ENCODE measurements at regions not wholly inside any gene's neighbourhood (a gene's known extent, or its start where the extent isn't known, plus 50 kb on each side); places are given as distances from the start of the nearest gene placed in this dataset.

GRCh38 chr2:66839551-66840320 is 404.8 kb downstream of the MEIS1 start:
- H3K27me3 ChIP-seq (ENCODE audit: insufficient read depth in 3 of 3, low read length in 2 of 3): no peaks in the 10 kb centered on the region
- no peak for TF ChIP-seq CTCF (IDR thresholded peaks at IDR 0.05)
- ATAC-seq: no peak

GRCh38 chr2:66840321-66841002 is 405.5 kb downstream of the MEIS1 start:
- no peak for TF ChIP-seq CTCF (IDR thresholded peaks at IDR 0.05)
- WGBS, 3 donors: 83 to 87% (median 83%) methylated on average over 8 of the region's 8 CpGs
- H3K4me3 ChIP-seq: no peak overlapping the region
- no peaks in the 10 kb centered on the region for H3K9me3 ChIP-seq
- ATAC-seq (no peak), DNase-seq (no peak)
- H3K27me3 ChIP-seq (ENCODE audit: insufficient read depth in 3 of 3, low read length in 2 of 3): no peaks in the 10 kb centered on the region
- H3K4me1 ChIP-seq: no peaks in the 10 kb centered on the region
- no peak overlapping the region for H3K27ac ChIP-seq
- intact Hi-C loops (cut with DNase I): no loop called here
- H3K36me3 ChIP-seq (ENCODE audit: insufficient read depth in 1 of 2, low read depth in 1 of 2): no peaks in the 10 kb centered on the region

More at GRCh38 chr2:66839551-66840320, 404.8 kb downstream of the MEIS1 start:
- Histone ChIP-seq H3K9me3 (no peaks in the 10 kb centered on the region), H3K4me3 (no peak overlapping the region), H3K36me3 (ENCODE audit: insufficient read depth in 1 of 2, low read depth in 1 of 2) (no peaks in the 10 kb centered on the region), H3K27ac (no peak overlapping the region), H3K4me1 (no peaks in the 10 kb centered on the region)
- intact Hi-C loops (cut with DNase I): no loop called here
- WGBS, 3 donors: 67 to 76% (median 72%) methylated on average over 4 of the region's 4 CpGs
- no peak for DNase-seq

- intact Hi-C loops (cut with DNase I): no loop called here
- ATAC-seq (no peak), DNase-seq (no peak)
- H3K27me3 ChIP-seq (ENCODE audit: insufficient read depth in 3 of 3, low read length in 2 of 3): no peaks in the 10 kb centered on the region
- H3K36me3 ChIP-seq (ENCODE audit: insufficient read depth in 1 of 2, low read depth in 1 of 2): no peaks in the 10 kb centered on the region
- H3K27ac ChIP-seq: no peak overlapping the region
- no peaks in the 10 kb centered on the region for H3K9me3 ChIP-seq
- H3K4me3 ChIP-seq: no peak overlapping the region
- WGBS, 3 donors: 66 to 73% (median 71%) methylated on average over 3 of the region's 3 CpGs
- TF ChIP-seq CTCF (IDR thresholded peaks at IDR 0.05): no peak
- no peaks in the 10 kb centered on the region for H3K4me1 ChIP-seq
Measured at GRCh38 chr2:66843847-66844246, 408.9 kb downstream of the MEIS1 start.

- DNase-seq (no peak), ATAC-seq (no peak)
- Histone ChIP-seq H3K36me3 (ENCODE audit: insufficient read depth in 1 of 2, low read depth in 1 of 2) (no peaks in the 10 kb centered on the region), H3K27ac (no peak overlapping the region), H3K4me3 (no peak overlapping the region), H3K4me1 (no peaks in the 10 kb centered on the region), H3K9me3 (no peaks in the 10 kb centered on the region), H3K27me3 (ENCODE audit: insufficient read depth in 3 of 3, low read length in 2 of 3) (no peaks in the 10 kb centered on the region)
- intact Hi-C loops (cut with DNase I): no loop called here
- WGBS, 3 donors: 41 to 55% (median 43%) methylated on average over 2 of the region's 2 CpGs
- no peak for TF ChIP-seq CTCF (IDR thresholded peaks at IDR 0.05)
Measured at GRCh38 chr2:66845307-66845706, 410.4 kb downstream of the MEIS1 start.

Data from psoas muscle (tissue), 7 donors.